Natural killer cell (primary cell): ENCODE measurements at regions not wholly inside any gene's neighbourhood (a gene's known extent, or its start where the extent isn't known, plus 50 kb on each side); places are given as distances from the start of the nearest gene placed in this dataset.

ENCODE experiments used
- ATAC-seq, 3 donors: fragments of 150-1000 bp in 2 of 3; fragments of 200-7000 bp in 1 of 3; cut with Tn5 transposase; 1 replicate in 1 of 3; 2 replicates in 2 of 3; pipeline ENCODE4 v1.10.0; 2021; ENCODE audit warnings: mild to moderate bottlenecking in 2 of 3, moderate library complexity in 2 of 3
- DNase-seq, 2 donors: peaks; one replicate each; pipeline versions ENCODE4 v3.0.0 to v3.0.0-alpha.2; 2013 to 2021; ENCODE audit warnings: mixed read lengths in 1 of 2
- H3K27ac ChIP-seq: one replicate; pipeline ENCODE4 v1.5.1; 2013; ENCODE audit warnings: mild to moderate bottlenecking, low read length
- H3K27me3 ChIP-seq: one replicate; pipeline ENCODE4 v1.6.1; 2013; ENCODE audit warnings: low read length; ENCODE audit not compliant: control insufficient read depth, insufficient read depth
- H3K36me3 ChIP-seq: one replicate; pipeline ENCODE4 v1.6.1; 2013; ENCODE audit warnings: low read length; ENCODE audit not compliant: control insufficient read depth, insufficient read depth
- H3K4me1 ChIP-seq: one replicate; pipeline ENCODE4 v1.6.1; 2013; ENCODE audit warnings: low read length; ENCODE audit not compliant: control insufficient read depth, insufficient read depth
- H3K4me3 ChIP-seq: one replicate; pipeline ENCODE4 v1.5.1; 2013; ENCODE audit warnings: low read length
- H3K9me3 ChIP-seq: one replicate; pipeline ENCODE4 v1.6.1; 2013; ENCODE audit warnings: low read length; ENCODE audit not compliant: control insufficient read depth, insufficient read depth
- H3K27ac Mint-ChIP-seq, 2 donors: one replicate each; pipeline ENCODE4 v1.8.0; 2022; ENCODE audit warnings: mild to moderate bottlenecking in 2 of 2, mixed read lengths in 2 of 2, moderate library complexity in 1 of 2
- H3K27me3 Mint-ChIP-seq, 2 donors: one replicate each; pipeline ENCODE4 v1.8.0; 2022; ENCODE audit warnings: low read depth in 2 of 2, mixed read lengths in 2 of 2
- H3K36me3 Mint-ChIP-seq: one replicate; pipeline ENCODE4 v1.8.0; 2022; ENCODE audit warnings: mixed read lengths
- H3K4me1 Mint-ChIP-seq, 2 donors: one replicate each; pipeline ENCODE4 v1.8.0; 2022; ENCODE audit warnings: mixed read lengths in 2 of 2
- H3K4me3 Mint-ChIP-seq: one replicate; pipeline ENCODE4 v1.8.0; 2022; ENCODE audit warnings: mild to moderate bottlenecking, moderate library complexity, mixed read lengths
- H3K9me3 Mint-ChIP-seq, 2 donors: one replicate each; pipeline ENCODE4 v1.8.0; 2022; ENCODE audit warnings: mixed read lengths in 2 of 2
- CTCF ChIP-seq: fragments of 200-600 bp; IDR thresholded peaks from one replicate; pipeline ENCODE4 v1.8.0; 2022; ENCODE audit warnings: antibody characterized with exemption
- WGBS: methylation state at CpG from one replicate; pipeline ENCODE4 v1.1.7; 2013; ENCODE audit warnings: missing lambda C conversion rate; ENCODE audit not compliant: insufficient coverage; 5-methylcytosine and 5-hydroxymethylcytosine counted together
- intact Hi-C: fragments of 100-400 bp; cut with micrococcal nuclease; formaldehyde crosslinking; loops from one replicate; pipeline ENCODE4 v1.14.2; 2022

- H3K27me3 ChIP-seq, result no peaks in the 10 kb centered on the region
- no peak for DNase-seq
- Mint-ChIP-seq H3K9me3 (peaks cover 0 to 2% of the 10 kb centered on the region in 2 donors), H3K4me3 (no peak overlapping the region), H3K27ac (no peak overlapping the region), H3K4me1 (no peaks in the 10 kb centered on the region), H3K36me3 (no peaks in the 10 kb centered on the region), H3K27me3 (peaks cover 0 to 4% of the 10 kb centered on the region in 2 donors)
- no peaks in the 10 kb centered on the region for H3K4me1 ChIP-seq
- no peak for TF ChIP-seq CTCF
- no peak for ATAC-seq
- H3K36me3 ChIP-seq, result no peaks in the 10 kb centered on the region
- intact Hi-C loops, result no loop called here
- no peak overlapping the region for H3K4me3 ChIP-seq
- no peak overlapping the region for H3K27ac ChIP-seq
- no peaks in the 10 kb centered on the region for H3K9me3 ChIP-seq
- 86% methylated on average over 1 of the region's 1 CpG for WGBS
Observed at GRCh38 chr5:175094461-175094860, 349.5 kb downstream of the DRD1 start.

GRCh38 chr5:175092691-175093090, 351.3 kb downstream of the DRD1 start:
- Mint-ChIP-seq H3K4me1 (no peaks in the 10 kb centered on the region), H3K36me3 (no peaks in the 10 kb centered on the region), H3K27ac (no peak overlapping the region), H3K9me3 (peaks cover 0 to 2% of the 10 kb centered on the region in 2 donors), H3K27me3 (no peaks in the 10 kb centered on the region), H3K4me3 (no peak overlapping the region)
- H3K9me3 ChIP-seq, result no peaks in the 10 kb centered on the region
- WGBS, result 48% methylated on average over 3 of the region's 3 CpGs
- H3K27me3 ChIP-seq, result no peaks in the 10 kb centered on the region
- no peak for ATAC-seq
- no peak for TF ChIP-seq CTCF
- no peak overlapping the region for H3K4me3 ChIP-seq
- DNase-seq, result no peak
- no peaks in the 10 kb centered on the region for H3K36me3 ChIP-seq
- intact Hi-C loops, result no loop called here
- no peak overlapping the region for H3K27ac ChIP-seq
- no peaks in the 10 kb centered on the region for H3K4me1 ChIP-seq

- ATAC-seq, result no peak
- Histone ChIP-seq H3K27me3 (no peaks in the 10 kb centered on the region), H3K27ac (no peak overlapping the region), H3K36me3 (no peaks in the 10 kb centered on the region), H3K9me3 (no peaks in the 10 kb centered on the region), H3K4me1 (no peaks in the 10 kb centered on the region), H3K4me3 (no peak overlapping the region)
- no peak overlapping the region for H3K4me3 Mint-ChIP-seq
- H3K4me1 Mint-ChIP-seq, result no peaks in the 10 kb centered on the region
- no peaks in the 10 kb centered on the region for H3K27me3 Mint-ChIP-seq
- H3K27ac Mint-ChIP-seq, result no peak overlapping the region
- intact Hi-C loops, result no loop called here
- TF ChIP-seq CTCF, result no peak
- no peak for DNase-seq
- peaks cover 0 to 2% of the 10 kb centered on the region in 2 donors for H3K9me3 Mint-ChIP-seq
- WGBS, result 74% methylated on average over 6 of the region's 6 CpGs
- H3K36me3 Mint-ChIP-seq, result no peaks in the 10 kb centered on the region
Observed at GRCh38 chr5:175088963-175089362, 355.0 kb downstream of the DRD1 start.

GRCh38 chr5:175082866-175083590, 358.6 kb downstream of the MSX2 start:
- ATAC-seq (no peak), DNase-seq (no peak)
- H3K4me1 Mint-ChIP-seq, result no peaks in the 10 kb centered on the region
- peaks cover 4% of the 10 kb centered on the region in 2 donors for H3K9me3 Mint-ChIP-seq
- H3K27me3 ChIP-seq, result no peaks in the 10 kb centered on the region
- WGBS, result 89% methylated on average over 4 of the region's 4 CpGs
- no peak overlapping the region for H3K4me3 ChIP-seq
- H3K27ac Mint-ChIP-seq, result no peak overlapping the region
- H3K27me3 Mint-ChIP-seq, result no peaks in the 10 kb centered on the region
- intact Hi-C loops, result no loop called here
- no peak for TF ChIP-seq CTCF
- H3K36me3 ChIP-seq, result no peaks in the 10 kb centered on the region
- H3K36me3 Mint-ChIP-seq, result no peaks in the 10 kb centered on the region
- no peaks in the 10 kb centered on the region for H3K9me3 ChIP-seq
- H3K4me3 Mint-ChIP-seq, result no peak overlapping the region
- no peak overlapping the region for H3K27ac ChIP-seq
- no peaks in the 10 kb centered on the region for H3K4me1 ChIP-seq
